ENCODE measurements at regions not wholly inside any gene's neighbourhood (a gene's known extent, or its start where the extent isn't known, plus 50 kb on each side); places are given as distances from the start of the nearest gene placed in this dataset.
"Not testable (repeated sequence)": the region's sequence is repeated elsewhere in the genome, so short reads cannot be mapped to it uniquely, and the experiment has no call there.

DNA sequence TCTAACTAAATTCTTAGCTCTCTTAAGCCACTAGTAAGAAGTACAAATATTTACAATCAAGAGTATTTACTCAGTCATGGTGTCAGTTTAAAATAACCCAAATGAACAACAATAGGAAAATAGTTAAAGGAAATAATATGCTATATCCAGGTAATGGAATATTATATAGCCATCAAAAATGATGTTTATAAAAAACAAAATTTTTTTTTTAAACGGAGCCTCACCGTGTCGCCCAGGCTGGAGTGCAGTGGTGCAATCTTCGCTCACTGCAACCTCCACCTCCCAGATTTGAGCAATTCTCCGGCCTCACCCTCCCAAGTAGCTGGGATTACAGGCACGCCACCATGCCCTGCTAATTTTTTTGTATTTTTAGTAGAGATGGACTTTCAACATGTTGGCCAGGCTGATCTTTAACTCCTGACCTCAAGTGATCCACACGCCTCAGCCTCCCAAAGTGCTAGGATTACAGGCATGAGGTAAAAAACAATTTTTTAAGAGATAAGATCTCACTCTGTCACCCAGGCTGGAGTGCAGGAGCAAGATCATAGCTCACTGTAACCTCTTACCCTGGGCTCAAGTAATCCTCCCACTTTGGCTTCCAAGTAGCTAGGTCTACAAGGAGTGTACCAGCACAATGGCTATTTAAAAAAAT lies 132.5 kb downstream of the NOC3L start:
- DNase-seq (ENCODE audit: low spot score) = no peak

DNA sequence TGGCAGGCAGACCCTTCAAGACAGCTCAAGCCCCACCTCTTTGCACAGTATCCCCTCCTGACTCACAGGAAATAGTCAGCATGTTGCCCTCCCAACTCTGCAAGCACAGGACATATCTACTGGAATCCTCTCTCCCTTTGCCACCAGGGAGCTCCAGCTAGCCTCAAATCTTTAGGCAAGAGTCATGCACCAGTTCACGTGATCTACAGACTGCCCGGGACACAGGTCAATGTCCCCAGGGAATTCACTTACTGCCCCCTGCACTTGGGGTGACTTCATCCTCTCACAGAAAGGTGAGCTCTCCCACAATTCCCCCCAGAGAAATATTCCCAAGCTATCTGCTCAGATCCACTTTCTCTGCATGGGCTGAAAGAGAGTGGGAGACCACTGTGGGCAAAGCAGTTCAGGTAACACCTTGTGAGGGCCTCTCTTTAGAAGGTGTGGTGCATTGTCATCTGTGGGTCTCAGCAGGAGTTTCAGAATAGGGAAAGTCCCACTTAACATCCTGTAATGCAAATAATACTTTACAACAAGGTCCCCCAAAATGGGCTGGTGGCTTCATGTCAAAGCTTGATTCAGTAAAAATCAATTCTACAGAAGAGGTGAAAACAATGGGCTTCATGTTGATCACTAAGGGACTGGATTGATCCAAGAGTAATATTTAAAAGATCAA lies 129.9 kb downstream of the NOC3L start:
- DNase-seq (ENCODE audit: low spot score) = no peak

DNA sequence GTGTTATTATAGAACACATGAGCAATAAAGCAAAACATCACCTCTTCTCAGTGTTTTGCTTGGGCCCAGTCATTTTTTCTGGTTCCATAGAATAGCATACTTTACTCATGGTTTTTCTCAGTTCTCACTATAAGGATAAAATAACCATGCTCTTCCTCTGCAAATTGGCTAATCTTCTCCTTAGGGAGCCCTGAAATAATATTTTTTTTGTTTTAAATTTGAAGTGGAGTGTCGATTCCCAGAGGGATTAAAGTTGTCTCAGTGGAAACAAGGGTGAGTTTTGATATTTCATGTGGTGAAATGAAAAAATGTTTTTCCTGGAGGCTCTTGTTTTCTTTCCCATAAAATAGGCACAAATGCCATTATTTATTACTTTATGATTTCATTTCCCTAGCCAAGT lies 127.3 kb downstream of the NOC3L start:
- no peak for DNase-seq (ENCODE audit: low spot score)

DNA sequence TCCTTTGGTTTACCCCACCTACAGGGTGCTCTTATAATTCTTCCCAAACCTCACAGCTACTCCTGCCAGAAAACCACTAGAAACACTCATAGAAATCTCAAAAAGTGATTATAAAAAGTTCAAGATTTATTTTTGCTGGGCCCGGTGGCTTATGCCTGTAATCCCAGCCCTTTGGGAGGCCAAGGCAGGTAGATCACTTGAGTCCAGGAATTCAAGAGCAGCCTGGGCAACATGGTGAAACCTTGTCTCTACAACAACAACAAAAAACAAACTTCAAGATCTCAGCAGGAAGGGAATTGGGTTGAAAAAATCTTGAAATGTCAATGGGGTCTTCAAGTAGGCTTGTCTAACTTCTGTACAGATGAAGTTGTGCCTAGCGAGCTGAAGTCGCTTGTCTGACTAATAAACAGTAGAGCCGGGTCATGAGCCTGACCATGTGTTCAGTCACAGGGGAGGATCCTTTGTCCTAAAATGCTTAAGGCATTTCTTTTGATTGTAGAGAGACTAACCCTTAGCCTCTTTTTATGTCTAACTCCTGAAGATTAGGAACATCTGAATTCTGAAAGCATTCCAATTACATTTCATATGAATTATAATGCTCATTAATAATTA lies 124.6 kb downstream of the NOC3L start:
- no peak for DNase-seq (ENCODE audit: low spot score)

DNA sequence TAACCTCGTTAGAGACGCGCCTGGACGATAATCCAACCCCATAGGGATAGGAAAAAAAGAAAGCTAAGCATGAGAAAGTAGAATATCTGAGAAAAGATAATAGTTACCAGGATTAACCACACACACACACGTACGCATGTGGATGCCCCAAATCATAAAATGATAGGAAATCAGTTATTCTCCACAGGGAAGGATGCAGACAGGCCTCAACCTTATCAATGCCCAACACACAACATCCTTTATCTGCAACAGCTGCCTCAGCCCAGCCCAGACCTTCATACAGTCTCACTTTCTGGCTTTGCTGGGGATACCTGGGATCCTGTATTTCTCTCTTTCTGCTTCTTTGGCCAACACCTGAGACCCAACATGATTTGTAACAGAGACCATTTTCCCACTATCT lies 123.0 kb downstream of the NOC3L start:
- DNase-seq (ENCODE audit: low spot score) = no peak

DNA sequence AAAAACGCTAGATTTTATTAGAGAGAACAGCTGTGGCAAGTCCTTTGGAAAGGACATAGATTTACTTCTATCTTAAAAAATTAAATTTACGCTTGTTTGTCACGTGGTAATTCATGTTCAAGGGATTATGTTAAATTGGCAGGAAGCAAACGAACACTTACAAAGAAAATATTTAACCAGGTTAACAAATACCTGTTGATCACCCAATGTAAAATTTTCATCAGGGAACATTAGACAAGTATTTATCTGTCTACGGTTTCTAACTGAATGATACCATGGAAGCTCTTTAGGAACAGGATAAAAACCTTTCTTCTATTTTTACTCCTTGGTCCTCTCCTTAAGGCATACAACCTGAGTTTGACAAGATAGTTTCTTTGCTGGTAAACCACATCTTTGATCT lies 122.2 kb downstream of the NOC3L start:
- no peak for DNase-seq (ENCODE audit: low spot score)

DNA sequence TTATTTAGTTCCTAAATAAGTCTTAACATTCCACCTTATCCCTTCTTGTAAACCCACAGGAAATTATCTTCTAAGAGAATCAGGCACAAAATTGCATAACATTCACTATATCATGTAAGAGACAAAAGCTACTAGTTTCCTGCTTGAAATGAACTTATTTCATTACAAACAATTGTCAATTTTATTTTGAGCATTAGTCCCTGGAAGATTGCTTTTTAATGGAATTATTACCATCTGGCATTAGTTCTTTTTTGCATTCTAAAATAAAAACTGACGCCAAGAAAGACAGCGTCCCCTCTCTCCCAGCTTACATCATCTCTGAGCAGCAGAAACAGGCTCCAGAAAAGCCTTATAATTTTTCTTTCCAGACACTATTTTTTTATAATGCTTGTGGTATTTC lies 121.8 kb downstream of the NOC3L start:
- DNase-seq (ENCODE audit: low spot score) = no peak

DNA sequence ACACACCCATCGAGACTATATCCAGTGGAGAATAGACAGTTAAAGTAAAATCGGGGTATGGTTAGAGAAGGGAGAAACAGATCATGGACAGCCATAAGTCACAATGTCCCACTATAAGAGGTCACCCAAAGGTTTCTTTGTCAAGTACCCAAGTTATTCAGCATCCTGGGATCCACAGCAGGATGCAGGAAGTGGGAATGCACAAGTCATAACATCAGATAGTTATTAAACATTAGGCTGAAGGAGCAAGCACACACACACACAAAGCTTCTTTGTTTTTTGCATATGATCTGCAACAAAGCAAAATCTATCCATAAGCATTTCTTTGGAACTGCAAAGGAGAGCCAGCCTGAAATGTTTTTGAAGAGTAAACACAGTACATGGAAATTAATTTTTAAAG lies 111.6 kb downstream of the NOC3L start:
- DNase-seq (ENCODE audit: low spot score) = no peak

DNA sequence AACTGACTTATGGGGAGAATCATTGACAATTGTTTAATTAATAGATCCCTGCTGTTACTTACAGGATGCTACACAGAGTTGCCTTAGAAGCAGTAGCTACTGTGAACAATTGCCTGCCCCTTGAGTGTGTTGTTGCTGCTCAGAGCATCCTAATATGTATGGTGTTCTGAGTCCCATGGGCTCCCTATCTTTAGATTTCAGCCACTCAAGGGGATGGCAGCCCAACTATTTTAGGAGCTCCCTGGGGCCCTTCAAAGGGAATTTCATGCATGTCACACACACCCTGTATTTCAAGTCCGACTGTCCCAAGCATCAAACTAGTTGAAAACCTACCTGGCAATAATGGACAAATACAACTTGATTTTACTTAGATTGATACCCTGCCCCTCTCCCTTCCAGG lies 111.2 kb downstream of the NOC3L start:
- DNase-seq (ENCODE audit: low spot score) = no peak

DNA sequence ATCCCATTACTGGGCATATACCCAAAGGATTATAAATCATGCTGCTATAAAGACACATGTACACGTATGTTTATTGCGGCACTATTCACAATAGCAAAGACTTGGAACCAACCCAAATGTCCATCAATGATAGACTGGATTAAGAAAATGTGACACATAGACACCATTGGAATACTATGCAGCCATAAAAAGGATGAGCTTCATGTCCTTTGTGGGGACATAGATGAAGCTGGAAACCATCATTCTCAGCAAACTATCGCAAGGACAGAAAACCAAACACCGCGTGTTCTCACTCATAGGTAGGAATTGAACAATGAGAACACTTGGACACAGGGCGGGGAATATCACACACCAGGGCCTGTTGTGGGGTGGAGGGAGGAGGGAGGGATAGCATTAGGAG lies 105.3 kb downstream of the NOC3L start:
- not testable (repeated sequence) for DNase-seq (ENCODE audit: low spot score)

DNA sequence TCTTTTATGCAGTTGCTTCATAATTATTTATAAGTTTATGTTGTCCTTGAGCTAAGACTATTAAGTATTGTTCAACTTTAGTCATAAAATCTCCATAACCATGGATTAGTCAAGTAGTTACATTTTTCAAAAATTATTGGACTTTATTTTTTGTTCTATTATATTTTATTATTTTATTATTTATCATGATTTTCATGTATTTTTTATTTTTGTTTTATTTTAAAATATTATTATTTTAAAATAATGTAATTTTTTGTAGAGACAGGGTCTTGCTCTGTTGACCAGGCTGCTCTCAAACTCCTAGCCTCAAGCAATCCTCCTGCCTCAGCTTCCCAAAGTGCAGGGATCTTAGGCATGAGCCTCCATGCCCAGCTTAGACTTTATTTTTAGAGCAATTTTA lies 102.3 kb downstream of the NOC3L start:
- DNase-seq (ENCODE audit: low spot score) = no peak

DNA sequence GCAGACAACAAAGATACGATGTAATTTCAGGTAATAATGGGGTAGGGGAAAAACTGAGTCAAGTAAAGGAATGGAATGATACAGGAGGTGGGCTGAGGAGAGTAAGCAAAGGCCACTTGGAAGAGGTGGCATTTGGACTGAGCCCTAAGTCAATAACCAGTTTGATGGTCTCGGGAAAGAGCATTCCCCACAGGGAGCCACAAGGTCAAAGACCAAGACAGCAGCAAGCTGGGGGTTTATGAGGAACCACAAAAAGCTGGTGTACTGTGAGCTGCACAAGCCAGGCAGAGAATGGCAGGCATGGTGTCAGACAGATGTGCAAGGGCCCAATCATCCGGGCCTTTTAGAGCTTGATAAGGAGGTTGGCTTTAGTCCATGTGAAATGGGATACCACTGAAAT lies 98.7 kb downstream of the NOC3L start:
- DNase-seq (ENCODE audit: low spot score) = no peak

DNA sequence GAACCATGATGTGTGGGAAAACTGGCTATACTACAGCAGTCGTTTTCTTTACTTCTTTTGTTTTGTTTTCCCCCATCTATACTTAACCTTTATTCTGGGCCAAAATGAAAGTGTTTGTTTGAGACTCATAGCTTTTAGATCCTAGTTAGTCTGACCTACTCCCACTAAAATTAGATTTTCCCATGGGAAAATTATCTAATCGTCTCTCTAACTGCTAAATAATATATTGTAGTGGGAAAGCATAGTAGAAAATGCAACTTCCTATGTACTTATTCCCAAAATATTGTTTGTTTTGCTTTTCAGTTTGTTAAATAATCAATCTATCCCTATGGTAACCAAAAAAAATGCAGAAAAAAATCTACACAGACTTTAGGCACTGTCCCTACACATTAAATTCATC lies 96.6 kb downstream of the NOC3L start:
- DNase-seq (ENCODE audit: low spot score) = no peak

DNA sequence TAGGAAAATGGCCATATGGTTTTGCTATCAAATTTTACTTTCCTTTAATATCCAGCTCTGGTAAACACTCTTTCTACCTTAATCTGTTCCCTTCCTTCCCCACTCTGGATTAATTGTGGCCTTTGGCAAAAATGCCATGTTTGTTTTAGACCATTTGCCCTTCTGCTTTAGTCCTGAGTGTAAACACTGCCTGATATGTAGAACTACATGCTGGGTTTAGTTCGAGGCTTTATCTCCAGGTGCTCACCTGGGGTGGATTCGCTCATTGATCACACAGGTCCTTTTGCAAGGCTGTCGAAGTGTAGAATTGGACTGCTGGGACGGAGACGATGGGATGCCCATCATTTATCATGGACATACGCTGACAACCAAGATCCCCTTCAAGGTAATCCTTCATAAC lies 94.1 kb downstream of the NOC3L start:
- DNase-seq (ENCODE audit: low spot score) = no peak

DNA sequence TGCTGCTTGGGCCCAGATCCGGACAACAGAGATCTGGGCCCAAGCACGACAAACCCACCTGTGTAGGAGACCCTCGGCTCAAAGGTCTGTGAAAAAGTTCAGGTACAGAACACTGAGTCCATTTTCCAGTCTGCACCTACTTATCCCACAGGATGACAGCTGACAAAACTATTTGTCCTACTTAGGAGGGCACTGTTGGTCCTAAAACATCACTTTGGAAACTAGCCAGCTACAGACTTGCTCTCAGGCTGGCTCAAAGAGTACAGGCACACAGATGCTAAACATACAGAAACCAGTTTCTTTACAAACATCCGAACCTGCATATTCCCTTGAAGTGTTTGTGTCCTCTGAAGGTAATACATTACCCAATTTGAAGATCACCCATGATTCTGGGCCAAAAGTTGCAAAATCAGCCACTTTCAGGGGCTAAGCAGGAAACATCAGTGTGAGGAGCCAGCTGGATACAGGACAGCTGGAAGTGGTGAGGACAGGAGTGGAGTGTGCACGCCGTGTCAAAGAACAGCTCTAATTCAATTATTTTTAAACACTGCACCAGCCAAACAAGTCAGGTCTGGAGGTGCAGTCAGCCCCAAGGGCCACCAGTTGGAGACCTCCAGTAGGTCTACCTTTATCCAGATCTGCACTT lies 88.5 kb downstream of the NOC3L start:
- DNase-seq (ENCODE audit: low spot score) = no peak

DNA sequence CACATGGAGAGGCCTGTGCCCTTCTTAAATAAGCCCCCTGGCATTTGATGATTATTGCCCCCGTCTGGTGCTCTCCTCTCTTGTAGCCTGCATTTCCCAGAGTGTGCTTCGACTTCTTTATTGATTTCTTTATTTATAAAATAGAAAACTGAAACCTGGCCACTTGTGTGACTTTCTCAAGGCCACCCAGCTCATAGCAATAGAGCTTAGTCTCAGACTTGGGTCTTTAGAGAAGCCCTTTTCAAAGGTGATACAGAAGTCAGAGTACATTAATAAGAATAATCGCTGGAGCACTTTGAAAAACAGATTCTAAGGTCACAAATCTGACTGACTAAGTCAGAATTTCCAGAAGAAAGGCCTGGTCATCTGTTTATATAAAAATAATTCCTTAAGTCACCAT lies 86.6 kb downstream of the NOC3L start:
- DNase-seq (ENCODE audit: low spot score) = no peak

DNA sequence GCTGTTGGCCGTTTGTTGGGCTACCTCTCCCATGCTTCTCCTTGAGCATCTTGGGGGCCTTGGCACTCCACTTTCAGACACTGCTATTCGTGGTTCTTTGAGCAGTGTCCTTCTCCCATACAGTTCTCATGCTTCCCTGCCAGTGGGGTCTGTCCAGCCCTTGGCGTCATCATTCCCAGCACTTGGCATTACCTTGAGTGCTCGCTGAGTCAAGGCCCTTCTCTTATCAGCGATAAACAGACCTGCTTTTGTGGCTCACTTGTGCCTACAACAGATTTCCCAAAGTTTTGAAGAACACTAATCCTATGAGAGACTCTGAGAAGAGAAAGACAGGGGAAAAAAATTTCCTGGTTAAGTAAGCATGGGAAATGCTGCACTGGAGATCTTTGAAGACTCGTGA lies 85.3 kb downstream of the NOC3L start:
- no peak for DNase-seq (ENCODE audit: low spot score)

DNA sequence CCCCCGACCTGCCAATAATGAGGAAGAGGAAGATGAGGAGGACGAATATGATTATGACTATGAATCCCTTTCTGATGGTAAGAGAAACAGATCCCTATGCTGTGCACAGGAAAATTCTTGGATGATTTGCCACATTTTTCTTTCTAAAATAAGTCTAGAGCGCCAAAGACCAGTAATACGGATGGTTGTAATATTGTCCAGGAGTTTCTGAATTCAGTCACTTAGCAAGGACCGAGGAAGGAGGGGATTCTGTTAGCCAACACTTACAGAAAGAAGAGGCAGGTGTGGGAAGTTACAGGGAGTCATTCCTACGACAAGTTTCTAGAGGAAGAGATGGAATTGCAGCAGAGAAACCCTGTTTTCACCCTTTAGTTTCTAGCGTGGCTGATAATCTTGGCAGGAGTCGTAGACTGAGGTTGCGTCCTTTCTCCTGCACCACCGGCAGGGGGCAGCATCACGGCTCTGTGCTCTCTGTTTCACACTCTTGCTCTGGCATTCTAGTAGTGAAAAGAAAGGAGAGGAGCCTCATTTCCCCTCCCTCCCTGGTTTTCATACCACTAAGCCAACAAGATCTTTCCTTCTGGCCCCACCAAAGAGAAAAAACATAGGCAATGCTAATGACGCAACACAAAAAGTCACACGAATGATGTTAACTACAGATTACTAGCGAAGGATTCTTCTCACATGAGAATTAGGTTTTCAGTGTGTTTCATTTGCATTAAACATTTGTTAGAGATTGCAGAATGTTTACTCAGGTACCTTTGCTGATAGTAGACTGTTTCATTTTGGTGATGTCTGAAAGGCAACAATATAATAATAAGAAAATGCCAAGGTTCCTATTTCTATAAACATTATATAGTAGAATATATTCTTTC lies 82.7 kb downstream of the NOC3L start:
- peak; percentile 56 for DNase-seq (ENCODE audit: low spot score)

DNA sequence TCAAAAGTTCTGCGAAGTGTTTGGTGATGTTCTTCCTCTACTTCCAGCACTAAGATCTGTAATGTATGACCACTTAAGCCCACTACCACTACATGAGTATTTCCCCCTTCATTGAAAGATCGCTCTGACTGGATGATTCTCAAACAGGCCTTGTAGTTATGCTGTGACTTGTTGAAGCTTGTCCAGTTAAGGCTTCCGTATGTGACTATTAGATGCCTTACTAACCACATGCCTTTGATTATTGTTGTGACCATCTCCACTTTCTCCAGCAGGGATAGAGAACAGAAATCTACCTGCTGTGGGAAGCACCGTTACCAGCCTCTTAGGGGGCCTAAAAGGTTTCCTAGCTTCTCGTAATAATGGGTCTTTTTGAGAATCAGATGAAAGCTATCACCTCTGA lies 81.1 kb downstream of the NOC3L start:
- DNase-seq (ENCODE audit: low spot score) = no peak

DNA sequence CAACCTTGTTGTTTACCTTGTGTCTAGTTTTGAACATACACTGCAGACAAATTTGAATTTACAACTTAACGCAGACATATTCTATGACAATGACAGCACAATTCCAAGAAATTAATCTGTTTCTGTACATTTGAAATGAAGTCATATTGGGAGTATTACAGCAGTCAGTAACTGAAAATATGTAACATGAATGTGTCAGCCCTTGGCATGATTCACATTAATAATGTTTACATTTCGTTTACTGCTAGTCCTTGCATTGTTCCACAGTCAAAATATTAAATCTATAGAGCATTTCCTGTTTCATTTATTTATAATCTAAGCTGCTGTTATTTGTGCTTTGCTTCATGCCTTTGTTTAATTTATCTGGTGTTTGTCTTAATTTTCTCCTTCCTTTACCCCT lies 80.4 kb downstream of the NOC3L start:
- no peak for DNase-seq (ENCODE audit: low spot score)
